Suprapubic skin (tissue), 3 donors: ENCODE measurements at regions not wholly inside any gene's neighbourhood (a gene's known extent, or its start where the extent isn't known, plus 50 kb on each side); places are given as distances from the start of the nearest gene placed in this dataset.

ENCODE experiments used
- EP300 ChIP-seq: sonication (generic); formaldehyde crosslinking; IDR thresholded peaks from one replicate; pipeline ENCODE4 v1.6.1; 2017; ENCODE audit warnings: antibody characterized with exemption
- POLR2A ChIP-seq, 2 donors: fragments of 450-650 bp; IDR thresholded peaks; one replicate each; pipeline ENCODE4 v1.6.1; 2017; ENCODE audit warnings: antibody characterized with exemption in 2 of 2, mild to moderate bottlenecking in 2 of 2, moderate library complexity in 2 of 2
- TF ChIP-seq, protein P1 (sequence below), 2 donors: fragments of 200-600 bp in 1 of 2; fragments of 450-650 bp in 1 of 2; sonication (generic) in 1 of 2; IDR thresholded peaks; one replicate each; pipeline ENCODE4 v1.5.1; 2016 to 2019; ENCODE audit warnings: antibody characterized with exemption in 2 of 2, mild to moderate bottlenecking in 1 of 2, moderate library complexity in 1 of 2

DNA sequence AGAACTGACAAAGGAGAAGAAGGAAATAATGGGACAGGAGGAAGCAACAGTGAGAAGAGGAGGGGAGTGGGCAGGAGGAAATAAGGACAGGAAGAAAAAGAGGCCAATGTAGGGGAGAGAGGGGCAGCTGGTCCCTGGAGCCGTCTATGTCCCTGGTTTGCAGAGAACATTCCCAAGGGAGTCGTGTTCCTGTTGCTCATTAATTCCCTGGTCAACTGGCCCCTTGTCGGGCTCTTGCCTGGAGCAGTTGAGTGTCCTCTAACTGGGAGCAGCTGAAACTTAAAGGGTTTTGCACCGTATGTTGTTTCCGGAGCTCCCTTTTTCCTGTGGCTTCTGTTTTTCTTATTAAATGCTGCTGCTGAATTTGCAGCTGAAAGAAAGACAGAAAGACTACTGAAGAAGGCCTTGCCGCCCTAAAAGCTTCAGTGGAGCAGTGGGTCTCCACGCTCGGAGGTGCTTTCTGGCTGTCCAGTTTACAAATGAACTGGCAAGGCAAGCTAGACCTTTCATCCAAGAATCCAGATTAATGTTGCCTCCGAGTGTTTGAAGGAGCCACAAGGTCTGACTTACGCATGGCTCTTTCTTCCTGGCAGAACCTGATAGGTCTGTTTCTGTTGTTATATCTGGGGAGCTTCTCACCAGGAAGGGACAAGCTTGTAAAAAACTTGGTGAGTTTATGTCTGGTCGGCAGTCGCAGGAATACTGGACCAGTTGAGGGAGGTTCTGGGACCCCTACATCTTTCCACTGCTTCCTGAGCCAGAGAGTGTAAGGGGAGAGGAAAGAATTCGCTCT lies 146.2 kb upstream of the RFLNA start:
- TF ChIP-seq, protein P1, sequence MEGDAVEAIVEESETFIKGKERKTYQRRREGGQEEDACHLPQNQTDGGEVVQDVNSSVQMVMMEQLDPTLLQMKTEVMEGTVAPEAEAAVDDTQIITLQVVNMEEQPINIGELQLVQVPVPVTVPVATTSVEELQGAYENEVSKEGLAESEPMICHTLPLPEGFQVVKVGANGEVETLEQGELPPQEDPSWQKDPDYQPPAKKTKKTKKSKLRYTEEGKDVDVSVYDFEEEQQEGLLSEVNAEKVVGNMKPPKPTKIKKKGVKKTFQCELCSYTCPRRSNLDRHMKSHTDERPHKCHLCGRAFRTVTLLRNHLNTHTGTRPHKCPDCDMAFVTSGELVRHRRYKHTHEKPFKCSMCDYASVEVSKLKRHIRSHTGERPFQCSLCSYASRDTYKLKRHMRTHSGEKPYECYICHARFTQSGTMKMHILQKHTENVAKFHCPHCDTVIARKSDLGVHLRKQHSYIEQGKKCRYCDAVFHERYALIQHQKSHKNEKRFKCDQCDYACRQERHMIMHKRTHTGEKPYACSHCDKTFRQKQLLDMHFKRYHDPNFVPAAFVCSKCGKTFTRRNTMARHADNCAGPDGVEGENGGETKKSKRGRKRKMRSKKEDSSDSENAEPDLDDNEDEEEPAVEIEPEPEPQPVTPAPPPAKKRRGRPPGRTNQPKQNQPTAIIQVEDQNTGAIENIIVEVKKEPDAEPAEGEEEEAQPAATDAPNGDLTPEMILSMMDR (IDR thresholded peaks at IDR 0.05) = no peak
- TF ChIP-seq POLR2A (IDR thresholded peaks at IDR 0.05) = no peak
- TF ChIP-seq EP300 = no peak
